ENCODE measurements at regions not wholly inside any gene's neighbourhood (a gene's known extent, or its start where the extent isn't known, plus 50 kb on each side); places are given as distances from the start of the nearest gene placed in this dataset.

DNA sequence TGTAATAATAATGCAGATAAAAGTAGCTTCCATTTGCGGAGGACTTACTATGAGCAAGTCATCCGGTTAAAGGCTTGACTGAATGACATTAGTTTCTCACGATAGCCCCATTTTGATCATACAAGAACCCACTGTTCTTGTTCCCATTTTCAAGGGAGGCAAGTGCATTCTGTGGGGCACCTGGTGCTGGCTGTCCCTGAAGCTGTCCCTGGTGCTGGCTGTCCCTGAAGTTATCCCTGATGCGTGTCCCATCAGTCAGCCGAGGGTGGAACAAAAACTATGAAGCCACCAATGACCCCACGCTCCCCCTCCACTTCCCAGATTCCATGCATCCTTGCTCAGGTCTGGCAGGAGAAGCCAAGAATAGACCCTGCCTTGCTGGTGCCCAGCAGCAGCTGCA is 95.3 kb downstream of the EDN3 start:
- no peaks in the 10 kb centered on the region for H3K9me3 ChIP-seq (replicated peaks; ENCODE audit: control insufficient read depth, insufficient read depth, low read depth, low read length)
- peaks cover 0 to 27% of the 10 kb centered on the region in 2 experiments; a peak in 3 of 5 replicates for H3K27me3 ChIP-seq (ENCODE audit: control insufficient read depth in 2 of 2, insufficient read depth in 2 of 2, low read length in 2 of 2)
- POLR2A ChIA-PET, result no interaction called here
- ATAC-seq (no peak), FAIRE-seq (no peak), DNase-seq (ENCODE audit: extremely low read depth in 1 of 4, low spot score in 3 of 4) (no peak)
- 0% methylated on average over 5 of the region's 6 CpGs for WGBS (ENCODE audit: insufficient coverage, low coverage, missing lambda C conversion rate)
- intact Hi-C loops (cut with micrococcal nuclease), result no loop called here
- H3K36me3 ChIP-seq (ENCODE audit: control insufficient read depth, insufficient read depth, low read length), result no peaks in the 10 kb centered on the region
- no peak overlapping the region for H3K9ac ChIP-seq (ENCODE audit: insufficient read depth in 1 of 2, low read depth in 2 of 2, low read length in 2 of 2)
- H3K4me3 ChIP-seq, result no peak overlapping the region
- in situ Hi-C loops (cut with MboI), result no loop called here
- no peaks in the 10 kb centered on the region for H4K20me1 ChIP-seq (replicated peaks; ENCODE audit: control insufficient read depth, insufficient read depth, low read length)
- no peak overlapping the region for H3K27ac ChIP-seq (ENCODE audit: extremely low read depth, low read depth, low read length)
- H2AFZ ChIP-seq (ENCODE audit: low read depth, low read length), result no peak overlapping the region
- no peak overlapping the region for H3K4me2 ChIP-seq (ENCODE audit: insufficient read depth, low read length)
- TF ChIP-seq NCOR1 (IDR thresholded peaks at IDR 0.05), result no peak
- TF ChIP-seq SRSF7 (optimal IDR thresholded peaks at IDR 0.05; ENCODE audit: low read depth, low read length), result no peak
- no peak for TF ChIP-seq ZNF77 (CRISPR knock-in tag; IDR thresholded peaks at IDR 0.05)
- TF ChIP-seq LEF1 (IDR thresholded peaks at IDR 0.05), result no peak
- no peak for TF ChIP-seq SP1 (CRISPR knock-in tag; IDR thresholded peaks at IDR 0.05)
- TF ChIP-seq MYBL2 (IDR thresholded peaks at IDR 0.05; ENCODE audit: low read depth), result no peak
- no peak for TF ChIP-seq MYBL2 (CRISPR knock-in tag; IDR thresholded peaks at IDR 0.05; ENCODE audit: borderline replicate concordance)
- TF ChIP-seq BRCA1 (IDR thresholded peaks at IDR 0.05), result no peak
- TF ChIP-seq BRCA1 (CRISPR knock-in tag; IDR thresholded peaks at IDR 0.05), result no peak
- TF ChIP-seq, protein P1, sequence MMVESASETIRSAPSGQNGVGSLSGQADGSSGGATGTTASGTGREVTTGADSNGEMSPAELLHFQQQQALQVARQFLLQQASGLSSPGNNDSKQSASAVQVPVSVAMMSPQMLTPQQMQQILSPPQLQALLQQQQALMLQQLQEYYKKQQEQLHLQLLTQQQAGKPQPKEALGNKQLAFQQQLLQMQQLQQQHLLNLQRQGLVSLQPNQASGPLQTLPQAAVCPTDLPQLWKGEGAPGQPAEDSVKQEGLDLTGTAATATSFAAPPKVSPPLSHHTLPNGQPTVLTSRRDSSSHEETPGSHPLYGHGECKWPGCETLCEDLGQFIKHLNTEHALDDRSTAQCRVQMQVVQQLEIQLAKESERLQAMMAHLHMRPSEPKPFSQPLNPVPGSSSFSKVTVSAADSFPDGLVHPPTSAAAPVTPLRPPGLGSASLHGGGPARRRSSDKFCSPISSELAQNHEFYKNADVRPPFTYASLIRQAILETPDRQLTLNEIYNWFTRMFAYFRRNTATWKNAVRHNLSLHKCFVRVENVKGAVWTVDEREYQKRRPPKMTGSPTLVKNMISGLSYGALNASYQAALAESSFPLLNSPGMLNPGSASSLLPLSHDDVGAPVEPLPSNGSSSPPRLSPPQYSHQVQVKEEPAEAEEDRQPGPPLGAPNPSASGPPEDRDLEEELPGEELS (CRISPR knock-in tag; IDR thresholded peaks at IDR 0.05; ENCODE audit: borderline replicate concordance), result no peak
- TF ChIP-seq ZNF436 (CRISPR knock-in tag; IDR thresholded peaks at IDR 0.05), result no peak
- TF ChIP-seq ELF2 (CRISPR knock-in tag; IDR thresholded peaks at IDR 0.05), result no peak
- TF ChIP-seq, protein P2, sequence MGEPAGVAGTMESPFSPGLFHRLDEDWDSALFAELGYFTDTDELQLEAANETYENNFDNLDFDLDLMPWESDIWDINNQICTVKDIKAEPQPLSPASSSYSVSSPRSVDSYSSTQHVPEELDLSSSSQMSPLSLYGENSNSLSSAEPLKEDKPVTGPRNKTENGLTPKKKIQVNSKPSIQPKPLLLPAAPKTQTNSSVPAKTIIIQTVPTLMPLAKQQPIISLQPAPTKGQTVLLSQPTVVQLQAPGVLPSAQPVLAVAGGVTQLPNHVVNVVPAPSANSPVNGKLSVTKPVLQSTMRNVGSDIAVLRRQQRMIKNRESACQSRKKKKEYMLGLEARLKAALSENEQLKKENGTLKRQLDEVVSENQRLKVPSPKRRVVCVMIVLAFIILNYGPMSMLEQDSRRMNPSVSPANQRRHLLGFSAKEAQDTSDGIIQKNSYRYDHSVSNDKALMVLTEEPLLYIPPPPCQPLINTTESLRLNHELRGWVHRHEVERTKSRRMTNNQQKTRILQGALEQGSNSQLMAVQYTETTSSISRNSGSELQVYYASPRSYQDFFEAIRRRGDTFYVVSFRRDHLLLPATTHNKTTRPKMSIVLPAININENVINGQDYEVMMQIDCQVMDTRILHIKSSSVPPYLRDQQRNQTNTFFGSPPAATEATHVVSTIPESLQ (CRISPR knock-in tag; IDR thresholded peaks at IDR 0.05), result no peak
- TF ChIP-seq, protein P3, sequence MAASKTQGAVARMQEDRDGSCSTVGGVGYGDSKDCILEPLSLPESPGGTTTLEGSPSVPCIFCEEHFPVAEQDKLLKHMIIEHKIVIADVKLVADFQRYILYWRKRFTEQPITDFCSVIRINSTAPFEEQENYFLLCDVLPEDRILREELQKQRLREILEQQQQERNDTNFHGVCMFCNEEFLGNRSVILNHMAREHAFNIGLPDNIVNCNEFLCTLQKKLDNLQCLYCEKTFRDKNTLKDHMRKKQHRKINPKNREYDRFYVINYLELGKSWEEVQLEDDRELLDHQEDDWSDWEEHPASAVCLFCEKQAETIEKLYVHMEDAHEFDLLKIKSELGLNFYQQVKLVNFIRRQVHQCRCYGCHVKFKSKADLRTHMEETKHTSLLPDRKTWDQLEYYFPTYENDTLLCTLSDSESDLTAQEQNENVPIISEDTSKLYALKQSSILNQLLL (CRISPR knock-in tag; IDR thresholded peaks at IDR 0.05; ENCODE audit: borderline replicate concordance), result no peak
- no TSS peak for BruUV-seq (replicated peaks)
- no peaks in the 10 kb centered on the region for H3K9me1 ChIP-seq (ENCODE audit: control insufficient read depth, insufficient read depth, low read length)
- no peaks in the 10 kb centered on the region for H3K4me1 ChIP-seq (replicated peaks in 1 of 2; ENCODE audit: control insufficient read depth in 2 of 2, insufficient read depth in 2 of 2, low read length in 2 of 2)
- H3K79me2 ChIP-seq (ENCODE audit: control insufficient read depth, insufficient read depth, low read length), result no peaks in the 10 kb centered on the region
- CTCF ChIA-PET (ENCODE audit: low intra/inter-chr PET ratio), result no interaction called here

All from K562 (cell line).